ENCODE measurements at regions not wholly inside any gene's neighbourhood (a gene's known extent, or its start where the extent isn't known, plus 50 kb on each side); places are given as distances from the start of the nearest gene placed in this dataset.
A peak's percentile ranks its signal among the peaks of the same experiment; 100 is the strongest.

DNA sequence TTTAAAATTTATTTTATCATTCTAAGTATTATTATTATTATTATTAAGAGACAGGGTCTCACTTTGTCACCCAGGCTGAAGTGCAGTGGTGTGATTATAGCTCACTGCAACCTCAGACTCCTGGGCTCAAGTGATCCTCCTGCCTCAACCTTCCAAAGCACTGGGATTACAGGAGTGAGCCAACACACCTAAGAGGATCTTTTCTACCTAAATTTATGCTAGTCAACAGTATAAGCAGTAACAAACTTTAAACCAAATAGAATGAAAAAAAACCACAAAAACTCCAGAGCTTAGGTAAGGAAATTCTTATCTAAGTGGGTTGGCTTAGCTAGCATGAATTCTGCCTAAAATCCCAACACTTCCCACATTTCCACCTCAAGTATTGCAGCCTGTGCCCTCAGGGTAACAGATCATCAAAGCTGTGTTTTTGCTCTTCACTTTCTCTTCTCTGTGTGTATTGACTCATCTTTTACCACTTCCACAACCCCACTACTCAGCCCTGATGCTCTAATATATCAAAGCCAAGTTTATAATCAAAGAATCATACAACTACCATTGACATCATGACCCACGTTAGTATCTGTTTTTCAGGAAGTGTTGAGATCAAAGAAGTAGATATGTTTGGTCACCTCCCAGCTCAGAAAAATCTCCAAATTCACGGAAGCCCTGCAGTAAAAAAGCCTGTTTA is 93.7 kb upstream of the SPON1 start:
- peaks cover 0 to 8% (median 0%) of the 10 kb centered on the region in 6 donors for H3K4me1 ChIP-seq
- peaks cover 0 to 8% (median 0%) of the 10 kb centered on the region in 7 donors for H3K27me3 ChIP-seq (replicated peaks in 1 of 7)
- H3K9me3 ChIP-seq, result no peaks in the 10 kb centered on the region
- H3K4me3 ChIP-seq, result no peak overlapping the region
- TF ChIP-seq POLR2AphosphoS5 (IDR thresholded peaks at IDR 0.05), result no peak
- TF ChIP-seq, protein P1, sequence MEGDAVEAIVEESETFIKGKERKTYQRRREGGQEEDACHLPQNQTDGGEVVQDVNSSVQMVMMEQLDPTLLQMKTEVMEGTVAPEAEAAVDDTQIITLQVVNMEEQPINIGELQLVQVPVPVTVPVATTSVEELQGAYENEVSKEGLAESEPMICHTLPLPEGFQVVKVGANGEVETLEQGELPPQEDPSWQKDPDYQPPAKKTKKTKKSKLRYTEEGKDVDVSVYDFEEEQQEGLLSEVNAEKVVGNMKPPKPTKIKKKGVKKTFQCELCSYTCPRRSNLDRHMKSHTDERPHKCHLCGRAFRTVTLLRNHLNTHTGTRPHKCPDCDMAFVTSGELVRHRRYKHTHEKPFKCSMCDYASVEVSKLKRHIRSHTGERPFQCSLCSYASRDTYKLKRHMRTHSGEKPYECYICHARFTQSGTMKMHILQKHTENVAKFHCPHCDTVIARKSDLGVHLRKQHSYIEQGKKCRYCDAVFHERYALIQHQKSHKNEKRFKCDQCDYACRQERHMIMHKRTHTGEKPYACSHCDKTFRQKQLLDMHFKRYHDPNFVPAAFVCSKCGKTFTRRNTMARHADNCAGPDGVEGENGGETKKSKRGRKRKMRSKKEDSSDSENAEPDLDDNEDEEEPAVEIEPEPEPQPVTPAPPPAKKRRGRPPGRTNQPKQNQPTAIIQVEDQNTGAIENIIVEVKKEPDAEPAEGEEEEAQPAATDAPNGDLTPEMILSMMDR (IDR thresholded peaks at IDR 0.05 in 8 of 11, conservative IDR thresholded peaks at IDR 0.05 in 3 of 11), result no peak
- no peak for TF ChIP-seq POLR2A (IDR thresholded peaks at IDR 0.05)
- intact Hi-C loops (cut with DNase I; ENCODE audit: low total_unique reads), result no loop called here
- H3K36me3 ChIP-seq, result no peaks in the 10 kb centered on the region
- WGBS, 5 donors, result 35 to 45% (median 38%) methylated on average over 2 of the region's 2 CpGs
- H3K27ac ChIP-seq, result peak overlapping the region in 2 of 8 donors; percentile 23 to 54
- DNase-seq, result no peak

- WGBS, 5 donors, result 59 to 75% (median 74%) methylated on average over 1 of the region's 1 CpG
- no peak for DNase-seq
- Histone ChIP-seq H3K9me3 (no peaks in the 10 kb centered on the region), H3K4me1 (peaks cover 0 to 8% (median 0%) of the 10 kb centered on the region in 6 donors), H3K27ac (peak overlapping the region in 2 of 8 donors; percentile 11 to 54), H3K36me3 (no peaks in the 10 kb centered on the region), H3K27me3 (replicated peaks in 1 of 7) (peaks cover 0 to 8% (median 0%) of the 10 kb centered on the region in 7 donors), H3K4me3 (no peak overlapping the region)
- TF ChIP-seq, protein P1 (IDR thresholded peaks at IDR 0.05 in 8 of 11, conservative IDR thresholded peaks at IDR 0.05 in 3 of 11), result no peak
- no peak for TF ChIP-seq POLR2AphosphoS5 (IDR thresholded peaks at IDR 0.05)
- no peak for TF ChIP-seq POLR2A (IDR thresholded peaks at IDR 0.05)
- intact Hi-C loops (cut with DNase I; ENCODE audit: low total_unique reads), result no loop called here
These were observed 93.1 kb upstream of the SPON1 start for GRCh38 chr11:13869398-13869886.

GRCh38 chr11:13874597-13874996 is 87.9 kb upstream of the SPON1 start:
- Histone ChIP-seq H3K36me3 (no peaks in the 10 kb centered on the region), H3K27me3 (replicated peaks in 1 of 7) (peaks cover 0 to 8% (median 0%) of the 10 kb centered on the region in 7 donors), H3K27ac (no peak overlapping the region), H3K9me3 (no peaks in the 10 kb centered on the region), H3K4me3 (no peak overlapping the region), H3K4me1 (peaks cover 0 to 8% (median 0%) of the 10 kb centered on the region in 6 donors)
- intact Hi-C loops (cut with DNase I; ENCODE audit: low total_unique reads), result no loop called here
- TF ChIP-seq, protein P1 (IDR thresholded peaks at IDR 0.05 in 8 of 11, conservative IDR thresholded peaks at IDR 0.05 in 3 of 11), result no peak
- TF ChIP-seq POLR2AphosphoS5 (IDR thresholded peaks at IDR 0.05) (no peak), POLR2A (IDR thresholded peaks at IDR 0.05) (no peak)
- no peak for DNase-seq

DNA sequence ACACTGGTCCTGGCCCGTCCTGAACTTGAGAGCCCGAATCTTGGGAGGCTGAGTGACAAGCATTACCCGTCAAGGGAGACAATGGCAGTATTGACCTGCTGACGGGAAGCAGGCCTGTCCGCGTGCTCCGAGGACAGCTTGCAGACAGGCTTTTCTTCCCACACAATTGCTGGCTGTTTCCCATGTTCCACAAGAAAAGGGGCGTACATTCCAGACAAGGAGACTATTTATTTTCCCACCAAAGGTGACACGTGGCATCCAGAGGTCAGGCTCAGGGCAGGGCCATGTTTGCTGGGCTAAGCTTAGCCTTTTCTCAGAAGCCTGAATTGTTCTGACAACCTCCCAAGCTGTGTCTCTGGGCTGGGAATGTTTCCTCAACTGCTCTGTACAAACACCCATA is 86.9 kb upstream of the SPON1 start:
- no peak for DNase-seq
- H3K9me3 ChIP-seq, result no peaks in the 10 kb centered on the region
- H3K4me3 ChIP-seq, result no peak overlapping the region
- intact Hi-C loops (cut with DNase I; ENCODE audit: low total_unique reads), result no loop called here
- H3K27ac ChIP-seq, result no peak overlapping the region
- TF ChIP-seq POLR2AphosphoS5 (IDR thresholded peaks at IDR 0.05), result no peak
- no peak for TF ChIP-seq POLR2A (IDR thresholded peaks at IDR 0.05)
- TF ChIP-seq, protein P1 (IDR thresholded peaks at IDR 0.05 in 8 of 11, conservative IDR thresholded peaks at IDR 0.05 in 3 of 11), result no peak
- no peaks in the 10 kb centered on the region for H3K36me3 ChIP-seq
- H3K4me1 ChIP-seq, result peaks cover 0 to 8% (median 0%) of the 10 kb centered on the region in 6 donors
- WGBS, 5 donors, result 88 to 95% (median 93%) methylated on average over 9 of the region's 9 CpGs
- H3K27me3 ChIP-seq (replicated peaks in 1 of 7), result peaks cover 0 to 8% (median 0%) of the 10 kb centered on the region in 7 donors

Data from spleen (tissue), 11 donors.